ENCODE measurements at regions not wholly inside any gene's neighbourhood (a gene's known extent, or its start where the extent isn't known, plus 50 kb on each side); places are given as distances from the start of the nearest gene placed in this dataset.

DNA sequence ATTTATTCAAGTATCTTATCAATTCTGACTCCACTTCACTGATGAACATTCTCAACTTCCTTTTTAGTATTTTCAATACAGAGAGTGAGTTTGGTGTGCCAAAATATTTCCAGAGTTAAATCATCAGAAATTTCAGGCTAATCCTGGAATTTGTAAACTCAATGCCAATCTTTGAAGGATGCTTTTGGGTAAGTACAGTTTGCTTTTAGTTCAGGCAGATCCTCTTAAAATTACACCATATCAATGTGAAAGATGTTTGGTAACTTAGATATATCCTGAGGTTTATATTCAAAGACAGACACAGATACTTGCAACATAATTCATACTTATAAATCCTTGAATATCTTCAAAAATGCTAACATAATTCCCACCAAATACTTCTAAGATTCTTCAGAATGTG, 76.0 kb upstream of the FAM47B start:
- no peak overlapping the region for H3K27ac ChIP-seq
- TF ChIP-seq, protein P1, sequence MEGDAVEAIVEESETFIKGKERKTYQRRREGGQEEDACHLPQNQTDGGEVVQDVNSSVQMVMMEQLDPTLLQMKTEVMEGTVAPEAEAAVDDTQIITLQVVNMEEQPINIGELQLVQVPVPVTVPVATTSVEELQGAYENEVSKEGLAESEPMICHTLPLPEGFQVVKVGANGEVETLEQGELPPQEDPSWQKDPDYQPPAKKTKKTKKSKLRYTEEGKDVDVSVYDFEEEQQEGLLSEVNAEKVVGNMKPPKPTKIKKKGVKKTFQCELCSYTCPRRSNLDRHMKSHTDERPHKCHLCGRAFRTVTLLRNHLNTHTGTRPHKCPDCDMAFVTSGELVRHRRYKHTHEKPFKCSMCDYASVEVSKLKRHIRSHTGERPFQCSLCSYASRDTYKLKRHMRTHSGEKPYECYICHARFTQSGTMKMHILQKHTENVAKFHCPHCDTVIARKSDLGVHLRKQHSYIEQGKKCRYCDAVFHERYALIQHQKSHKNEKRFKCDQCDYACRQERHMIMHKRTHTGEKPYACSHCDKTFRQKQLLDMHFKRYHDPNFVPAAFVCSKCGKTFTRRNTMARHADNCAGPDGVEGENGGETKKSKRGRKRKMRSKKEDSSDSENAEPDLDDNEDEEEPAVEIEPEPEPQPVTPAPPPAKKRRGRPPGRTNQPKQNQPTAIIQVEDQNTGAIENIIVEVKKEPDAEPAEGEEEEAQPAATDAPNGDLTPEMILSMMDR (conservative IDR thresholded peaks at IDR 0.05; ENCODE audit: low read depth): no peak
- no peak for DNase-seq (ENCODE audit: low spot score)
- CTCF ChIA-PET: no interaction called here
- POLR2A ChIA-PET (ENCODE audit: low non-redundant PET): no interaction called here

DNA sequence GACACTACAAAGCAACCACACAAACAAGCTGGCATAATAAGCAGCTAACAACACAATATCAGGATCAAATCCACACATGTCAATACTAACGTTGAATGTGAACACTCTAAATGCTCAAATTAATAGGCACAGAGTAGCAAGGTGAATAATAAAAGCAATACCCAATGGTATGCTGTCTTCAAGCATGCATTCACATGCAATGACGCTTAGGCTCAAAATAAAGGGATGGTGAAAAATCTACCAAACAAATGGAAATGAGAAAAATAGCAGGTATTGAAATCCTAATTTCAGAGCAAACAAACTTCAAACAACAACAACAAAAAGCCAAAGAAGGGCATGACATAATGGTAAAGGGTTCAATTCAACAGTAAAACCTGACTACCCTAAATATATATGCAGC, 74.0 kb upstream of the FAM47B start:
- ChIA-PET POLR2A (ENCODE audit: low non-redundant PET) (no interaction called here), CTCF (no interaction called here)
- no peak for DNase-seq (ENCODE audit: low spot score)
- H3K27ac ChIP-seq: no peak overlapping the region
- TF ChIP-seq, protein P1 (conservative IDR thresholded peaks at IDR 0.05; ENCODE audit: low read depth): no peak

GRCh38 chrX:34873500-34874225, 68.9 kb upstream of the FAM47B start:
- no peak overlapping the region for H3K27ac ChIP-seq
- ChIA-PET POLR2A (ENCODE audit: low non-redundant PET) (no interaction called here), CTCF (no interaction called here)
- no peak for DNase-seq (ENCODE audit: low spot score)
- TF ChIP-seq, protein P1 (conservative IDR thresholded peaks at IDR 0.05; ENCODE audit: low read depth): no peak

- no peak for DNase-seq (ENCODE audit: low spot score)
- TF ChIP-seq, protein P1 (conservative IDR thresholded peaks at IDR 0.05; ENCODE audit: low read depth): no peak
- no peak overlapping the region for H3K27ac ChIP-seq
- CTCF ChIA-PET: no interaction called here
- POLR2A ChIA-PET (ENCODE audit: low non-redundant PET): no interaction called here
Observed at GRCh38 chrX:34874763-34875162, 67.8 kb upstream of the FAM47B start.

GRCh38 chrX:34875204-34875603, 67.4 kb upstream of the FAM47B start:
- ChIA-PET CTCF (no interaction called here), POLR2A (ENCODE audit: low non-redundant PET) (no interaction called here)
- TF ChIP-seq, protein P1 (conservative IDR thresholded peaks at IDR 0.05; ENCODE audit: low read depth): no peak
- H3K27ac ChIP-seq: no peak overlapping the region
- no peak for DNase-seq (ENCODE audit: low spot score)

- TF ChIP-seq, protein P1 (conservative IDR thresholded peaks at IDR 0.05; ENCODE audit: low read depth): no peak
- DNase-seq (ENCODE audit: low spot score): no peak
- H3K27ac ChIP-seq: no peak overlapping the region
- POLR2A ChIA-PET (ENCODE audit: low non-redundant PET): no interaction called here
- CTCF ChIA-PET: interaction anchor here (0.6 kb wide), 1 partner anchor 676 kb away, joined by 3 read pairs; no protein-coding TSS in a partner anchor
Observed at GRCh38 chrX:34877436-34877835, 65.2 kb upstream of the FAM47B start.
